Prostate gland (tissue), 2 donors: ENCODE measurements at regions not wholly inside any gene's neighbourhood (a gene's known extent, or its start where the extent isn't known, plus 50 kb on each side); places are given as distances from the start of the nearest gene placed in this dataset.

Source experiments
- CTCF ChIP-seq, 4 experiments: fragments of 200-600 bp in 2 of 4; fragments of 450-650 bp in 2 of 4; sonication (generic) in 2 of 4; IDR thresholded peaks; 1 replicate in 3 of 4; 2 replicates in 1 of 4; pipeline ENCODE4 v1.5.1; 2016 to 2019; ENCODE audit warnings: antibody characterized with exemption in 4 of 4, mild to moderate bottlenecking in 2 of 4, moderate library complexity in 2 of 4
- POLR2A ChIP-seq: fragments of 450-650 bp; IDR thresholded peaks from one replicate; pipeline ENCODE4 v1.6.1; 2016; ENCODE audit warnings: antibody characterized with exemption, mild to moderate bottlenecking

- TF ChIP-seq CTCF (IDR thresholded peaks at IDR 0.05) (no peak), POLR2A (no peak)
These were observed 105.8 kb downstream of the FAM53A start for GRCh38 chr4:1578251-1578773.
